Activated CD8-positive, alpha-beta T cell treated with anti-CD3 and anti-CD28 coated beads for 36 hours (primary cell): ENCODE measurements at regions not wholly inside any gene's neighbourhood (a gene's known extent, or its start where the extent isn't known, plus 50 kb on each side); places are given as distances from the start of the nearest gene placed in this dataset.

Experiments used
- ATAC-seq: fragments of 200-7000 bp; cut with Tn5 transposase; one replicate; pipeline ENCODE4 v1.10.0; 2021; ENCODE audit warnings: mild to moderate bottlenecking, moderate library complexity
- CTCF ChIA-PET: fragments of 350-600 bp; sonication (Branson Sonifier 250); formaldehyde crosslinking; loops from one replicate; lab custom pipeline; 2021; ENCODE audit warnings: antibody characterized with exemption; lab: Charles Lee
- POLR2A ChIA-PET: fragments of 350-600 bp; sonication (Branson Sonifier 250); formaldehyde crosslinking; loops from one replicate; lab custom pipeline; 2021; ENCODE audit warnings: antibody characterized with exemption; lab: Charles Lee
- DNase-seq: peaks from one replicate; pipeline ENCODE4 v3.0.0-alpha.2; 2020
- H3K27ac Mint-ChIP-seq: one replicate; pipeline ENCODE4 v1.8.0; 2021; ENCODE audit warnings: mild to moderate bottlenecking, mixed read lengths
- H3K27me3 Mint-ChIP-seq: one replicate; pipeline ENCODE4 v1.8.0; 2021; ENCODE audit warnings: mixed read lengths
- H3K36me3 Mint-ChIP-seq: one replicate; pipeline ENCODE4 v1.8.0; 2021; ENCODE audit warnings: low read depth, mixed read lengths
- H3K4me1 Mint-ChIP-seq: one replicate; pipeline ENCODE4 v1.8.0; 2021; ENCODE audit warnings: low read depth, mixed read lengths
- H3K4me3 Mint-ChIP-seq: one replicate; pipeline ENCODE4 v1.8.0; 2021; ENCODE audit warnings: mild to moderate bottlenecking, moderate library complexity, mixed read lengths
- H3K9me3 Mint-ChIP-seq: one replicate; pipeline ENCODE4 v1.8.0; 2021; ENCODE audit warnings: mixed read lengths
- intact Hi-C: fragments of 100-400 bp; cut with micrococcal nuclease; formaldehyde crosslinking; loops from one replicate; pipeline ENCODE4 v1.10.0; 2022
- TF ChIP-seq, protein P1 (sequence below): fragments of 200-600 bp; IDR thresholded peaks from one replicate; pipeline ENCODE4 v1.8.0; 2022; ENCODE audit warnings: antibody characterized with exemption, mild to moderate bottlenecking

- CTCF ChIA-PET = no interaction called here
- Mint-ChIP-seq H3K4me3 (no peak overlapping the region), H3K27me3 (peaks cover 10% of the 10 kb centered on the region), H3K27ac (no peak overlapping the region), H3K36me3 (no peaks in the 10 kb centered on the region), H3K4me1 (no peaks in the 10 kb centered on the region), H3K9me3 (peaks cover 3% of the 10 kb centered on the region)
- TF ChIP-seq, protein P1, sequence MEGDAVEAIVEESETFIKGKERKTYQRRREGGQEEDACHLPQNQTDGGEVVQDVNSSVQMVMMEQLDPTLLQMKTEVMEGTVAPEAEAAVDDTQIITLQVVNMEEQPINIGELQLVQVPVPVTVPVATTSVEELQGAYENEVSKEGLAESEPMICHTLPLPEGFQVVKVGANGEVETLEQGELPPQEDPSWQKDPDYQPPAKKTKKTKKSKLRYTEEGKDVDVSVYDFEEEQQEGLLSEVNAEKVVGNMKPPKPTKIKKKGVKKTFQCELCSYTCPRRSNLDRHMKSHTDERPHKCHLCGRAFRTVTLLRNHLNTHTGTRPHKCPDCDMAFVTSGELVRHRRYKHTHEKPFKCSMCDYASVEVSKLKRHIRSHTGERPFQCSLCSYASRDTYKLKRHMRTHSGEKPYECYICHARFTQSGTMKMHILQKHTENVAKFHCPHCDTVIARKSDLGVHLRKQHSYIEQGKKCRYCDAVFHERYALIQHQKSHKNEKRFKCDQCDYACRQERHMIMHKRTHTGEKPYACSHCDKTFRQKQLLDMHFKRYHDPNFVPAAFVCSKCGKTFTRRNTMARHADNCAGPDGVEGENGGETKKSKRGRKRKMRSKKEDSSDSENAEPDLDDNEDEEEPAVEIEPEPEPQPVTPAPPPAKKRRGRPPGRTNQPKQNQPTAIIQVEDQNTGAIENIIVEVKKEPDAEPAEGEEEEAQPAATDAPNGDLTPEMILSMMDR = no peak
- ATAC-seq = no peak
- no peak for DNase-seq
- intact Hi-C loops = no loop called here
- POLR2A ChIA-PET = no interaction called here
Observed at GRCh38 chr5:38768412-38769211, 77.2 kb upstream of the OSMR start.

- ChIA-PET CTCF (no interaction called here), POLR2A (no interaction called here)
- ATAC-seq = no peak
- no peaks in the 10 kb centered on the region for H3K4me1 Mint-ChIP-seq
- H3K36me3 Mint-ChIP-seq = no peaks in the 10 kb centered on the region
- DNase-seq = no peak
- no peak overlapping the region for H3K4me3 Mint-ChIP-seq
- TF ChIP-seq, protein P1 = no peak
- peaks cover 10% of the 10 kb centered on the region for H3K27me3 Mint-ChIP-seq
- intact Hi-C loops = no loop called here
- no peaks in the 10 kb centered on the region for H3K9me3 Mint-ChIP-seq
- no peak overlapping the region for H3K27ac Mint-ChIP-seq
Observed at GRCh38 chr5:38772471-38772870, 73.3 kb upstream of the OSMR start.

GRCh38 chr5:38775218-38775840 is 70.5 kb upstream of the OSMR start:
- Mint-ChIP-seq H3K27ac (no peak overlapping the region), H3K4me3 (no peak overlapping the region), H3K9me3 (no peaks in the 10 kb centered on the region), H3K36me3 (no peaks in the 10 kb centered on the region), H3K4me1 (no peaks in the 10 kb centered on the region), H3K27me3 (peaks cover 10% of the 10 kb centered on the region)
- TF ChIP-seq, protein P1 = no peak
- ChIA-PET CTCF (no interaction called here), POLR2A (no interaction called here)
- no peak for ATAC-seq
- intact Hi-C loops = no loop called here
- no peak for DNase-seq

DNA sequence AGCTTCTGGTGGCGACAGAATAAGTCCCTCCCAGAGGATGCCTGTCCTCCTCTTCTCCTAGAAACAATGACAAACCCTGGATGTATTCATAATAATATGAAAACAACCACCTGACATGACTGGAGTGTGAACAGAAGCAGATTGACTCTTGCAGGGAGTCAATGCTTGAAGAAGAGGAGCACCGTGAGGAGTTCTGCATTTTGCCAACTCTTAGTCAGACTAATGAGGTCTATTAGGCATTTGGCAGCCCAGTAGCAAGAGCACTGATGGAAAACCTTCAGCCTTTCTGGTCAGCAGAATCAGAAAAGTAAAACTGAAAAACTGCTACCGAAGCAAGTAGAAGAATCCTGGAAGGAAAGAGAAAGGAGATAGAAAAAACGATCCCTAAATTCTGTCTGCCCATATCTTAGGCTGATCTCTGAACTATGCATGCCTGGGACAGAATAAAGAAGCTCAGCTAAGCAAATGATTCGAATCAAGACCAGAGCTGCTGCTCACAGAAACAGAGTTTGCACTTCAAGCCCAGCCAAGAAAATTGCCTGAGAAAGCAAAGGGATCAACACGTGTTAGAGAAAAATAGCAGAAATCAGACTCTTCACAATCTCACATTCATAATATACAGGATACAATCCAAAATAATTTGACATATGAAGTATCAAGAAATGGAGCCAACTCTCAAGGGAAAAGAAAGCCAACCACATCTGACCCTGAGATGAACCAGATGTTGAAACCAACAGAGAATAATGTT is 69.5 kb upstream of the OSMR start:
- Mint-ChIP-seq H3K9me3 (no peaks in the 10 kb centered on the region), H3K4me1 (no peaks in the 10 kb centered on the region), H3K36me3 (no peaks in the 10 kb centered on the region), H3K27ac (no peak overlapping the region), H3K27me3 (peaks cover 14% of the 10 kb centered on the region), H3K4me3 (no peak overlapping the region)
- TF ChIP-seq, protein P1 = no peak
- ChIA-PET POLR2A (no interaction called here), CTCF (no interaction called here)
- DNase-seq (no peak), ATAC-seq (no peak)
- intact Hi-C loops = no loop called here

DNA sequence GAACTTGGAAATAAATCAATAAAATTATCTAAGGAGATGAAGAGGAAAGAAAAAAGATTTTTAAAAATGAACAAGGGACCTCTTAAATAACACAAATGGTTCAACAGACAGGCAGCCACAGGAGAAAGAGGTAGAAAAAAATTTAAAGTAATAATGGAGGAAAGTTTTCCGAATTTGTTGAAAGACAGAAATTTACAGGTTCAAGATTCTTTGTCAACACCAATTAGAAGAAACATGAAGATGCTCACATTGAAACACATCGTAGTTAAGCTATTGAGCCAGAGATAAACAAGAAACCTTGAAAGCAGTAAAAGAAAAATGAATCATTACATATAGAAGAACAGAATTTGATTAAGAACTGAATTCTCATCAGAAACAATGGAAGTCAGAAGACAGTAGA is 68.7 kb upstream of the OSMR start:
- ChIA-PET CTCF (no interaction called here), POLR2A (no interaction called here)
- Mint-ChIP-seq H3K9me3 (no peaks in the 10 kb centered on the region), H3K4me3 (no peak overlapping the region), H3K27me3 (peaks cover 16% of the 10 kb centered on the region), H3K4me1 (no peaks in the 10 kb centered on the region), H3K36me3 (no peaks in the 10 kb centered on the region), H3K27ac (no peak overlapping the region)
- ATAC-seq = no peak
- TF ChIP-seq, protein P1 = no peak
- DNase-seq = no peak
- intact Hi-C loops = no loop called here
